Activated naive CD8-positive, alpha-beta T cell treated with anti-CD3 and anti-CD28 coated beads, Interleukin-2, amount 50 U/mL, for 24 hours (primary cell): ENCODE measurements at regions not wholly inside any gene's neighbourhood (a gene's known extent, or its start where the extent isn't known, plus 50 kb on each side); places are given as distances from the start of the nearest gene placed in this dataset.
"Not testable (repeated sequence)": the region's sequence is repeated elsewhere in the genome, so short reads cannot be mapped to it uniquely, and the experiment has no call there.

Experiments used
- ATAC-seq: fragments of 150-1000 bp; cut with Tn5 transposase; one replicate; pipeline ENCODE4 v1.10.0; 2021
- DNase-seq: peaks from one replicate; pipeline ENCODE4 v3.0.0; 2021
- H3K27ac Mint-ChIP-seq: one replicate; pipeline ENCODE4 v1.8.0; 2021; ENCODE audit warnings: mild to moderate bottlenecking, mixed read lengths
- H3K27me3 Mint-ChIP-seq: one replicate; pipeline ENCODE4 v1.8.0; 2021; ENCODE audit warnings: mixed read lengths
- H3K36me3 Mint-ChIP-seq: one replicate; pipeline ENCODE4 v1.8.0; 2021; ENCODE audit warnings: low read depth, mixed read lengths
- H3K4me1 Mint-ChIP-seq: one replicate; pipeline ENCODE4 v1.8.0; 2021; ENCODE audit warnings: mixed read lengths
- H3K4me3 Mint-ChIP-seq: one replicate; pipeline ENCODE4 v1.8.0; 2021; ENCODE audit warnings: mild to moderate bottlenecking, moderate library complexity, mixed read lengths
- H3K9me3 Mint-ChIP-seq: one replicate; pipeline ENCODE4 v1.8.0; 2021; ENCODE audit warnings: mixed read lengths

- H3K27ac Mint-ChIP-seq, DNase-seq, H3K4me1 Mint-ChIP-seq, H3K27me3 Mint-ChIP-seq, ATAC-seq, H3K36me3 Mint-ChIP-seq, H3K4me3 Mint-ChIP-seq: not testable (repeated sequence)
- H3K9me3 Mint-ChIP-seq = peaks cover 11% of the 10 kb centered on the region
These were observed 1626.5 kb downstream of the SPATA31A7 start for GRCh38 chr9:62816331-62816730.

GRCh38 chr9:62817214-62817613, 1627.4 kb downstream of the SPATA31A7 start:
- not testable (repeated sequence) for H3K27ac Mint-ChIP-seq, H3K4me1 Mint-ChIP-seq, DNase-seq, H3K27me3 Mint-ChIP-seq, H3K4me3 Mint-ChIP-seq, ATAC-seq, H3K36me3 Mint-ChIP-seq
- H3K9me3 Mint-ChIP-seq = peaks cover 11% of the 10 kb centered on the region

- not testable (repeated sequence) for H3K4me3 Mint-ChIP-seq, ATAC-seq, H3K36me3 Mint-ChIP-seq, H3K4me1 Mint-ChIP-seq, DNase-seq, H3K27me3 Mint-ChIP-seq, H3K27ac Mint-ChIP-seq
- peaks cover 11% of the 10 kb centered on the region for H3K9me3 Mint-ChIP-seq
These were observed 1632.3 kb downstream of the SPATA31A7 start for GRCh38 chr9:62822185-62822584.

- not testable (repeated sequence) for DNase-seq, H3K9me3 Mint-ChIP-seq, H3K36me3 Mint-ChIP-seq, H3K27ac Mint-ChIP-seq, ATAC-seq, H3K4me3 Mint-ChIP-seq, H3K27me3 Mint-ChIP-seq, H3K4me1 Mint-ChIP-seq
These were observed 1638.4 kb downstream of the SPATA31A7 start for GRCh38 chr9:62827957-62828907.

- H3K4me1 Mint-ChIP-seq, H3K27me3 Mint-ChIP-seq, H3K36me3 Mint-ChIP-seq, ATAC-seq, H3K4me3 Mint-ChIP-seq, H3K9me3 Mint-ChIP-seq, H3K27ac Mint-ChIP-seq, DNase-seq: not testable (repeated sequence)
These were observed 1641.1 kb downstream of the SPATA31A7 start for GRCh38 chr9:62830829-62831459.

GRCh38 chr9:62833323-62834200, 1643.7 kb downstream of the SPATA31A7 start:
- not testable (repeated sequence) for H3K27me3 Mint-ChIP-seq, H3K4me1 Mint-ChIP-seq, H3K27ac Mint-ChIP-seq, H3K4me3 Mint-ChIP-seq, DNase-seq, H3K9me3 Mint-ChIP-seq, ATAC-seq, H3K36me3 Mint-ChIP-seq

- not testable (repeated sequence) for ATAC-seq, H3K4me3 Mint-ChIP-seq, H3K36me3 Mint-ChIP-seq, H3K4me1 Mint-ChIP-seq, H3K27ac Mint-ChIP-seq, H3K9me3 Mint-ChIP-seq, H3K27me3 Mint-ChIP-seq
- peak; percentile 22 for DNase-seq
These were observed 1647.5 kb downstream of the SPATA31A7 start for GRCh38 chr9:62837254-62837911.

- DNase-seq = peak; percentile 90
These were observed 1648.3 kb downstream of the SPATA31A7 start for GRCh38 chr9:62838024-62838718.

GRCh38 chr9:62839168-62839567, 1649.3 kb downstream of the SPATA31A7 start:
- not testable (repeated sequence) for H3K27ac Mint-ChIP-seq, H3K9me3 Mint-ChIP-seq, ATAC-seq, H3K4me3 Mint-ChIP-seq, DNase-seq, H3K4me1 Mint-ChIP-seq, H3K36me3 Mint-ChIP-seq
- H3K27me3 Mint-ChIP-seq = peaks cover 10% of the 10 kb centered on the region

More at GRCh38 chr9:62838024-62838718, 1648.3 kb downstream of the SPATA31A7 start:
- Mint-ChIP-seq H3K27ac (peak overlapping the region; percentile 78), H3K27me3 (peaks cover 10% of the 10 kb centered on the region), H3K4me3 (peak overlapping the region; percentile 78)
- H3K4me1 Mint-ChIP-seq, H3K36me3 Mint-ChIP-seq, H3K9me3 Mint-ChIP-seq: not testable (repeated sequence)
- peak; percentile 100 for ATAC-seq

GRCh38 chr9:62843145-62843544, 1653.3 kb downstream of the SPATA31A7 start:
- not testable (repeated sequence) for H3K36me3 Mint-ChIP-seq, DNase-seq, H3K27ac Mint-ChIP-seq, H3K4me3 Mint-ChIP-seq, ATAC-seq, H3K9me3 Mint-ChIP-seq, H3K4me1 Mint-ChIP-seq
- peaks cover 10% of the 10 kb centered on the region for H3K27me3 Mint-ChIP-seq

GRCh38 chr9:62843706-62844290, 1654.0 kb downstream of the SPATA31A7 start:
- H3K4me3 Mint-ChIP-seq, H3K27ac Mint-ChIP-seq, H3K9me3 Mint-ChIP-seq, H3K27me3 Mint-ChIP-seq, H3K4me1 Mint-ChIP-seq, ATAC-seq, DNase-seq, H3K36me3 Mint-ChIP-seq: not testable (repeated sequence)

GRCh38 chr9:62844681-62845185, 1654.9 kb downstream of the SPATA31A7 start:
- not testable (repeated sequence) for H3K27me3 Mint-ChIP-seq, H3K27ac Mint-ChIP-seq, H3K4me1 Mint-ChIP-seq, H3K9me3 Mint-ChIP-seq, H3K4me3 Mint-ChIP-seq, DNase-seq, H3K36me3 Mint-ChIP-seq
- peak; percentile 15 for ATAC-seq

- not testable (repeated sequence) for DNase-seq, H3K27me3 Mint-ChIP-seq, H3K36me3 Mint-ChIP-seq, H3K4me3 Mint-ChIP-seq, ATAC-seq, H3K9me3 Mint-ChIP-seq, H3K27ac Mint-ChIP-seq, H3K4me1 Mint-ChIP-seq
These were observed 1658.4 kb downstream of the SPATA31A7 start for GRCh38 chr9:62848258-62848657.
